GM12892 (cell line): ENCODE measurements at regions not wholly inside any gene's neighbourhood (a gene's known extent, or its start where the extent isn't known, plus 50 kb on each side); places are given as distances from the start of the nearest gene placed in this dataset.

Experiments used
- DNase-seq: peaks from one replicate; pipeline ENCODE4 v3.0.0; 2011; ENCODE audit not compliant: insufficient read length
- FAIRE-seq: peaks from 2 replicates; lab custom pipeline; 2011; peaks lifted over from hg19 to GRCh38; lab: Jason Lieb, UNC
- POLR2A ChIP-seq: IDR thresholded peaks from 2 replicates; pipeline ENCODE4 v1.6.1; 2011; ENCODE audit warnings: low read depth, low read length, control low read depth
- POLR2AphosphoS5 ChIP-seq: IDR thresholded peaks from 2 replicates; pipeline ENCODE4 v1.6.1; 2011; ENCODE audit warnings: low read depth, low read length, control low read depth
- TAF1 ChIP-seq: IDR thresholded peaks from 2 replicates; pipeline ENCODE4 v1.6.1; 2011; ENCODE audit warnings: low read depth, mild to moderate bottlenecking, control low read depth, low read length, borderline replicate concordance

DNA sequence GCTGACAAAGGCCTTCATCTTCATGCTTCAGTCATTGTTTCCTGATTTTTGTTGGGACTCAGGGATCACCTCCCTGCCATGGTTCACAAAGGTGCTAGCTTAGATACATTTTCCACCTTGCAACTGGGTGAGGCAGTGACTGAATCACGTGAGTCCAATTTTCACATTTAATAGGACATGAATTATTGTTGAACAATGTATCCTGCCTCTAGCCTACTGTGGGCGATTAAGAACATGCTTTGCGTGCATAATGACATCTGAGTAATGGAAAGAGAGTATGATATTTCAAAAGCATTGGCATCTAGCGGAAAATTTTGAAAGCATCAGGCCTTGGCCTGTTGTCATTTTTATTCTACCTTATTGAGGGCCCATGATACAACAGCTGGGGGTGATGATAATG is 199.2 kb upstream of the JAG1 start:
- TF ChIP-seq POLR2A, result no peak
- no peak for TF ChIP-seq TAF1
- TF ChIP-seq POLR2AphosphoS5, result no peak
- FAIRE-seq (no peak), DNase-seq (no peak)

DNA sequence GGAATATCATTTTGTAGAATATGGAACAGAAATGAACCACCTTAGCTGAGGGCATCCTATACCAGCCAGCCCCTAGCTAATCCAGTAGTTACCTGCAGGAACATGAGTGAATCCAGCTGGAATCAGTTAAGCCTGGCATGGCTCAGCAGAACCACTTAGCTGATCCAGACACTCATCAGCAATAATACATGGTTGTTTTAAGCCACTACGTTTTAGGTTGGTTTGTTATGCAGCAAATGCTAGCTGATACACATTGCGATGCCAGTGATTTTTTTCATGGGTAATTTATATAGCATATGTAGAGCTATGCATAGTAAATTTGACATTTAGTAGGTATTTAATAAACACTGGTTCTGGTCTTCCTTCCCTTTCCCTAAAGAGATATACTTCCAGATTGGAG is 201.9 kb upstream of the JAG1 start:
- FAIRE-seq (no peak), DNase-seq (no peak)
- TF ChIP-seq TAF1 (no peak), POLR2AphosphoS5 (no peak), POLR2A (no peak)

DNA sequence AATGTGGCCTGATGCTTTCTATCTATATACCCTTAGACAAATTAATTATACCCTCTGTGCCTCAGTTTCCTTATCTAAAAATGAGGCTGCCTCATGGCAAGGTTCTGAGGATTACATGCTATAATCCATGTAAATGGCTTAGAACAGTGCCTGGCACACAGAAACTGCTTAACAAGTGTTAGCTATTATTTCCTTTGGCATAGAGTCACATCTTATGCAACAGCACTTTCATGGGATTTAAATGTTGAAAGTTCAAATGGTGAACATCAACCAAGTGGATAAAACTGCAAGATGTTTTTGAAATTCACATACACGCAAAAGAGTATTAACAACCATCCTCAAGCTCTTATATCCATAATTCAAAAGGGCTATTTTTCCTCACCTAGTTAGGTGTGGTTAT is 202.8 kb upstream of the JAG1 start:
- FAIRE-seq, result no peak
- no peak for TF ChIP-seq TAF1
- no peak for TF ChIP-seq POLR2A
- no peak for DNase-seq

DNA sequence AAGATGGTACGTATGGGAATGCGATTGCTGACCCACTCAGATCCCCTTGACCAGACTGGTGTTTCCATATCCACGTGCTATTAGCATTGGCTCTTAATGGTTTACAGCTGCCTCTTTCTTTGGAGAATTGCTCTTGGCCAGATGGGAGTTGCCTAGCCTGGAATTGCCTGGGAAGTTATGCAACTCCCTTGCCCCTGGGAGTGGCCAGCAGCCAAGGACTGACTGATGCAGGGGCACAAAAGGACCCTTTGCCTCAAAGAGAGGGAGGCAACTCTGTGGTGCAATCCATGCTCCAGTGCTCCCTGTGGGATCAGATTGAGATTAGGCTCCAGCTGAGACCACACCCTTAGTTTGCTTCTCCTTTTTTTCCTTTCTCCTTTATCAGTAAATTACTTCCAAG is 203.5 kb upstream of the JAG1 start:
- no peak for FAIRE-seq
- no peak for DNase-seq
- TF ChIP-seq POLR2A (no peak), TAF1 (no peak), POLR2AphosphoS5 (no peak)

DNA sequence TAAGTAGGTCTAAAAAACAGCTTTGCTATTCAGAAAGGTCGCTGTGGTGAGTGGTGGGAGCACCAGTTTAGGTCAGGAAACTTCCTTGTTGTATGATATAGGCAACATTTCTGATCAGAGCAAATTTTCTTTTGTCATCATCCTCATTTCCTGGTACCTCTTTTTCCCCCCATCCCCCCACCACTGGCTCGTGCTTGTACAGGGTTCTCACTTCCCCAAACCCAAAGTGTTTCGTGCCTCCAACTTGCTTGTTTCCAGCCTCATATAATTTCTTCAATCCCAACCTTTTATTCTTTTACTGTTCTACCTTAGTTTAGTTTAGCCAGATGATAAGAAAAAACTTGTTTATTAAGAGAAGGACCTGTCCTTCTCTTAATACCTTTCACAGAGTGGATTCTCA is 209.4 kb upstream of the JAG1 start:
- no peak for FAIRE-seq
- TF ChIP-seq POLR2A, result no peak
- no peak for TF ChIP-seq TAF1
- no peak for TF ChIP-seq POLR2AphosphoS5

DNA sequence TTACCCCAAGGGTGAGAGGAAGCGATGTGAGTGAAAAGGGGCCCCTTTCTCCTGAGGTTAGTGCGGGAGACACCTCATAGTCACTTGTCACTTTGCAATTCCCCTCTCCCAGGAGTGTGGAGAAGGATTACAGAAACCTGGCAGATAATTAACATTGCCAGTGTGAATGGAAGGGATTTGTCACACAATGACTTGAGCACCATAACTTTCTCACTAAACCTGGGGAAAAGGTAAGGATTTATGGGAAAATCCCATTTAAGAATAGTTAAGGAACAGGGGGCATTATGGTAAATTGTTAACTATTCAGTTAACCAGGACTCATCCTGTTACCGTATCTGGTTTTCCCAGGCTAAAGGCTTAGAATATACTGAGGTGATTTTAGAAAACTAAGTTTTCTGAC is 219.5 kb upstream of the JAG1 start:
- no peak for TF ChIP-seq TAF1
- TF ChIP-seq POLR2A, result no peak
- TF ChIP-seq POLR2AphosphoS5, result no peak
- FAIRE-seq (no peak), DNase-seq (no peak)

More for the DNA sequence above, 209.4 kb upstream of the JAG1 start:
- no peak for DNase-seq

DNA sequence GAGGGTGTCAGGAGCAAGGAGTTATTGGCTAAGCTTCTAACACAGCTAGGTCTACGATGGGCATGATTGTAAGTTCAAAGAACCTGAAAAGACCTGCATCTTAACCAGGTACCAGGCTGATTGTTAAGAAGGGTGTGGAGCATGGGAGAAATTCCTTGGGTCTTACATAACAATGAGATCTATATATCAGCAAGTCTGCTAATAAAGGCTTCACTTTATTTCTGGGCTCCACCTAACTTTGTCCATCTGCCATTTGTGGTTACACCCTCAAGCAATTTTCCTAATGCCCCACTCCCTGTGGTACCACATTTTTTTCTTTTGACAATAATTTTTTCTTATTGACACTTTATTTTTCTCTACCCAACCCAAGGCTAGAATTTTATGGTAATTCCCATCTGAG is 223.5 kb upstream of the JAG1 start:
- TF ChIP-seq TAF1, result no peak
- TF ChIP-seq POLR2AphosphoS5, result no peak
- no peak for TF ChIP-seq POLR2A
- no peak for FAIRE-seq

DNA sequence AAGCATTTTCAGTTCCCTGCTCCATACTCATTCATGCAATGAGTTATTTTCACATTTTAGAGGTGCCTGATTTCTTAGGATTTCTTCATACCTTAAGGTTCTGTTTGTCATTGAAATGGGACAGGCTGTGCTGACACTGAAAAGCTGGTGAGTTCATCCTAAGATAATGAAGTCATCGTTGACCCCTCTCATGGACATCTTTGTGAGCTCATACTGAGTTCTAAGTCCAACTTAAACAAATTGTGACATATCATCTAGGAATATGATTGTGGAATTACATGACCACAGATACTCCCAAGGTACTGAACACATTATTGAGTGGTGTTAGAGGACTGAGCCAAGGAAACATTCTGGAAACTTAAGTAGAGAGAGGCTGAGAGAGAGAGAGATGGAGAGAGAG is 224.8 kb upstream of the JAG1 start:
- no peak for DNase-seq
- FAIRE-seq, result no peak
- TF ChIP-seq POLR2AphosphoS5 (no peak), POLR2A (no peak), TAF1 (no peak)

More for the DNA sequence above, 223.5 kb upstream of the JAG1 start:
- no peak for DNase-seq

DNA sequence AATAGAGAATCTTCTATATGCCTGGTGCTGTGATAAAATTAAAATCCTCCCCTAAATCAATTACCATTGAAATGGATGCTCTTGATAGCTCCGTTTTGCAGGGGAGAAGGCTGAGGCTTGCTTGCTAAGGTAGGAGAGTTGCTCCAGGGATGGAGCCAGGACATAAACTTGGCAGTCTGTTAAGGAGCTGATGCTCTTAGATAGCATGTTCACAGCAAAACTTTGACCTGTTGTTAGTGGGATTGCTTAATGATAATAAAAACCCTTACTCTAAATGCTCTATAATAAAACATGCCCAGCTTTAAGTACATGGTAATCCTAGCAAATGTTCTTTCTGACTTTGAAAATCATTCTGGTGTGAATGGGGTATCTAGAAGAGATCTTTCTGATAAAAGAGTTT is 228.4 kb upstream of the JAG1 start:
- FAIRE-seq (no peak), DNase-seq (no peak)
- TF ChIP-seq TAF1 (no peak), POLR2AphosphoS5 (no peak), POLR2A (no peak)

DNA sequence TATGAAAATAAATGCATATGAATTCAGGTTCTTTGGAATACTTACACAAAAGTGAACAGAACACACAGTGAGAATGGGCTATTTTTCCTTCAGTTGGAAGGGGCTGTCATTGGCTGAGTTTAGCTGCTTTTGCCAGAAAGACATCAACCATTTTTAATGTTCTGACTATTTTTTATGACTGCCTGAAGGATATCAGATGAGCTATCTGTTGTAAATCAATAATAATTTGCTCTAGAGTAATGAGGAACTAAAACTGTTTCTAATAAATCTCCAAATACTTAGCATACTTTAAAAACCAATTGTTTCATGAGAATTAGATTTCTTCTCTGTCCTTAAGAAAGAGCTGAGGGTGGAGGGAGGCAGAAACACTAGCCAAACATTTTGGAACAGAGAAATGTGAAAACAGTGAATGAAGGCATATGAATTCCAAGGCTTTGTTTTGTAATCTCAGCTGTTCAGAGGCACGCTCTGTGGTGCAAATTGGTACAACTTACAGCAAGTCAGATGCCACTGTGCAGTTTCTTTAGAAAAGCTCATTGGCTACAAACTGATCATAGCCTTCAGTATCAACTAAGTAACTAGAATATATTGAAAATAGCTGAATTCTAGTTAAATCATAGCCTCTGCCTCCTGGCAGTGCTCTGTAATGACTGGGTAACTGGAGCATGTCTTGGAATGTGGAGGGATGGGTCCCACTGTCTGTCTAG is 228.9 kb upstream of the JAG1 start:
- TF ChIP-seq POLR2A (no peak), POLR2AphosphoS5 (no peak), TAF1 (no peak)
- DNase-seq (no peak), FAIRE-seq (no peak)

DNA sequence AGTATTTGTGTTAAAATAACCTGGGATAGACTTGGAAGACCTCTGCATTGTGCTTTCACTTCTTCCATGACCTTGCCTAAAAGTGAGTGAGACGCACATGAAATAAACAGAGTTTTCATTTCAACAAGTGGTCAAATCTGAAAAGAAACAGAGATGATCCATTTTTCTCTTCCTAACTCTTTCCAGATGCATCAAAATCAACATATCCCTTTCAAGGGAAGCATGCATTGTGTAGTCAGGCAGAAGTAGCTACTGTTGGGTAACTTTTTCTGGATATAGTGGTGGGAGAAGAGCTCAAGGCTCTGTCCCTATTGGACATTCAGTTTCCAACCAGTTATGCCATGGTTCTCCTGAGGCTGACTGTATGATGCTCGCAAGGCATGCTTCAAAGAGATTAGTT is 233.0 kb upstream of the JAG1 start:
- no peak for DNase-seq
- no peak for FAIRE-seq
- TF ChIP-seq TAF1, result no peak

DNA sequence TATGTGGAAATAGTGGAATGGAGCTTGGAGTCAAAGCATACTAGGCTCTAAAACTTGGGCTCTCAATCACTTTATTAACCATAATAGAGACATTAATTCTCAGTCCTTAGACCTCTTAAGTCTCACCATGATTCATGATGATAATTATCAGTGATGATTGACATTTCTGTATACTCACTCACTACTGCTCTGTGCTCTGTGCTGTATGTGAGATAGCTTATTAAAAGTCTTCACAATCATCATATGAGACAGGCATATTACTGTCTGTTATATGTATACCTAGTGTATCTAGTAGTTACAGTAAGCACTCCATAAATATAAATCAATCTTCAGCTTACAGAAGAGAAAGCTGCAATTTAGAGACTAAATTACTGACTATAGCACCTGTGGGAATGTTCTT is 236.0 kb upstream of the JAG1 start:
- DNase-seq (no peak), FAIRE-seq (no peak)
- no peak for TF ChIP-seq TAF1
- TF ChIP-seq POLR2AphosphoS5, result no peak
- TF ChIP-seq POLR2A, result no peak
